Activated T-helper 1 cell treated with anti-CD3 and anti-CD28 coated beads, Interleukin-2, amount 50 U/mL, for 16 hours (primary cell): ENCODE measurements at regions not wholly inside any gene's neighbourhood (a gene's known extent, or its start where the extent isn't known, plus 50 kb on each side); places are given as distances from the start of the nearest gene placed in this dataset.
"Not testable (repeated sequence)": the region's sequence is repeated elsewhere in the genome, so short reads cannot be mapped to it uniquely, and the experiment has no call there.

Experiments used
- DNase-seq, 2 donors: peaks; one replicate each; pipeline ENCODE4 v3.0.0-alpha.2; 2020; ENCODE audit warnings: low read depth in 1 of 2, low spot score in 1 of 2

GRCh38 chr6:140566781-140567277, 1192.4 kb upstream of the CITED2 start:
- DNase-seq: no peak

- no peak for DNase-seq
Observed at GRCh38 chr6:140563728-140564127, 1189.3 kb upstream of the CITED2 start.

DNA sequence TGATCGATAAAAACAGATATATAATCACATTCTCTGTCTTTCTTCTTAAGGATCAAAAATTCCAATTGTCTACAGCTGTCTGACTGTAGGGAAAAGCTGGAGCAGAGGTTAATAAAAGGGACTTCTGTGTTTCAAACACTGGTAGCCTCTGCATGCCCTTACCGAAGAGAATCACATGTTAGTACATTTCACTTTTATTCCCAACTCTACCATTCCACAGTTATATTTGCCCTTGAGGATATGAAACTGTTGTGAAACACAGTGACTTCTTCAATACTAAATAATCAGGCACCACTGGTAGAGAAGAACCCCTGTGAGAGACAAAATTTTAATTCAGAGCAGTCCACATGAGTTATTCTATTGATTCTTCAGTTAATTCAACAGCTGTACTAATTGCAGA, 1187.3 kb upstream of the CITED2 start:
- no peak for DNase-seq

GRCh38 chr6:140560671-140561070, 1186.2 kb upstream of the CITED2 start:
- no peak for DNase-seq

DNA sequence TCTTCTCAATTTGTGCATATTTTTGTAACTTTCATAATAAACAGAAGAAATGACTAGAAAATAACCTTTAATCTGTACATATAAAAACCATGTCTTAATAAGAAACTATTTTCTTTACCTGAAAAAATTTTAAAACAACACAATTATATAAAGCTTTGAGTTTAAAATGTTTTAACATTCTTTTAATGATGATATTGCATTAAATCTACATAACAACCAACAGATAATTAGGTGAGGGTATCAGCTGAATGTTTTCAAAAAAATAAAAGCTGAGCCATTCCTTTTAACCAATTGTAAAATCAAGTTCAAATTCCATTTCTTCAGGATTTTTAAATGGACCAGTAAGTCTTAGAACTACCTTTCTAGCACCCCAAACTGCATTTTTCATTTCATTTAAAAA, 1185.0 kb upstream of the CITED2 start:
- no peak for DNase-seq

GRCh38 chr6:140554421-140554820, 1180.0 kb upstream of the CITED2 start:
- no peak for DNase-seq

GRCh38 chr6:140548366-140548765, 1173.9 kb upstream of the CITED2 start:
- DNase-seq: no peak

DNA sequence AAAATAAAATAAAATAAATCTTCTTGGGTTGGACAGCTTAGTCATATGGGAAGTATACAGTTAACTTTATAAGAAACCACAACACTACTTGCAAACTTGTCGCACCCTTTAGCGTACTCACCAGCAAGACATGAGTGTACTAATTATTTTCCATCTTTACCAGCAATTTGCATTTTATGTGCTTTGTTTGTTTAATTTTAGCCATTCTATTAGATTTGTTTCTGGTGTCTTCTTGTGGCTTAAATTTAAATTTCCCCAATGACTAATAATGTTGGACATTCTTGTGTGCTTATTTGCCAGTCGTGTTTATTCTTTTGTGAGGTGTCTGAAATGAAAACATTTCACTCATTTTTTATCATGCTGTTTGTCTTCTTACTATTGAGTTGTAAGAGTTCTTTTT, 1172.2 kb upstream of the CITED2 start:
- DNase-seq: no peak

DNA sequence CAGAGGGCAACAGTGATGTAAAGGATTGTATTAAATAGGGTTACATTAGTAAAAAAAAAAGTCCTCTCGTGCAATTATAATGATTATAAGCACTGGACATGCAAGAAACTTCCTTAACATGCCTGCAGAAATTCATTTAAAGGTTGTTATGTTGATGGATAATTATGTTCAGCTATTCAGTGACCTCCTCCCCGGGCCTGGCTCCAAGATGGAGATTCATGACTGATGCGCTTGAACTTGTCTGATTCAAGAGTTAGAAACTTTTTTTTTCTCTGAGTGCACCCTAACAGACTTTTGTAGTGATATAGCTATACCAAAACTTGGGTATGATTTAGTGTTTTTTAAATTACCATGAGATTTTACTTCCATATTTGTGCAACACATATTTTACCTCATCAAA, 1170.0 kb upstream of the CITED2 start:
- no peak for DNase-seq

- DNase-seq: no peak
Observed at GRCh38 chr6:140542863-140543262, 1168.4 kb upstream of the CITED2 start.

GRCh38 chr6:140541288-140541687, 1166.8 kb upstream of the CITED2 start:
- DNase-seq: no peak

DNA sequence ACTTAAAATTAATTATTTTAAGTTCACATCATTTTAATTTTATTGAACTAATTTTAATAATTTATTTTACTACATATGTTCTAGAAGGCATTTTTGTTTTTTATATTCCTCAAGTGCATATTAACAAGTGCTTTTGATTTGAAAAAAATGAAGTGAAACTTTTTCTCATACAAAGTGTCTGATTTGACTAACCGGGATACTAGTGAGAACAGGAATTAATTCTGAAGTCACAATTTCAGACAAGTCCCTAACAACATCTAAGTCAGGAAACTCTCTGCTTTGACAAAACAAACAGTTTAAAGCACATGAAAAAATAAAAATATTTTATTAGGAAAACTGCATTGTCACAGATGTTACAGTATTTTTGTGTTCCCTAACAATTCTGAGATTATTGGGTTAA, 1166.3 kb upstream of the CITED2 start:
- DNase-seq: no peak

DNA sequence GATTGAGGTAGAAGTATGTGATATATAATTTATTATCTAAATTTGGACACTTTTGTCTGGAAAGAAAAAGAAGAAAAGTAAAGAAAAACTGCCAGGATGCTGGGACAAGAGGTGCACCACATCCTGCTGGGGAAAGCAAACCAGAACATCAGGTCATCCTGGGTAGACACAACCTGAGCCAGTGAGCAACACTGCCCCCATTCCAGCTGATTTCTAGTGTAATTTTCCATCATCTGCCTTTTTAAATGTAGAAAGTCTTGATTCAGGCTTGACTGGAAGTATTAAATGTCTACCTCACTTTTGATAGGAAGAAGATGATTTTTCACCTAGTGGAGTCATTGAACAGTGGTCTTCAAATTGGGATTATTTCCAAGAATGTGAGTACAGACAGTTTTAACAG, 1164.5 kb upstream of the CITED2 start:
- DNase-seq: no peak

- DNase-seq: no peak
Observed at GRCh38 chr6:140537834-140538705, 1163.6 kb upstream of the CITED2 start.

- no peak for DNase-seq
Observed at GRCh38 chr6:140537211-140537610, 1162.8 kb upstream of the CITED2 start.

DNA sequence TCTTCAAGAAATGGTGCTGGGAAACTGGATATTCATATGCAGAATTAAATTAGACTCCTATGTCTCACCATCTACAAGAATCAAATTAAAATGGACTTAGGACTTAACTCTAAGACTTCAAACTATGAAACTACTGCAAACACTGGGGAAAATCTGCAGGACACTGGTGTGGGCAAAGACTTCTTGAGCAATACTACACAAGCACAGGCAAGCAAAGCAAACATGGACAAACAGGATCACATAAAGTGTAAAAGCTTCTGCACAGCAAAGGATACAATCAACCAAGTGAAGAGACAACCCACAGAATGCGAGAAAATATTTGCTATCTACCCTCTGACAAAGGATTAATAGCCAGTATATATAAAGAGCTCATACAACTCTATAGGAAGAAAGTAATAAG, 1161.1 kb upstream of the CITED2 start:
- DNase-seq: no peak

- no peak for DNase-seq
Observed at GRCh38 chr6:140533526-140533925, 1159.1 kb upstream of the CITED2 start.

DNA sequence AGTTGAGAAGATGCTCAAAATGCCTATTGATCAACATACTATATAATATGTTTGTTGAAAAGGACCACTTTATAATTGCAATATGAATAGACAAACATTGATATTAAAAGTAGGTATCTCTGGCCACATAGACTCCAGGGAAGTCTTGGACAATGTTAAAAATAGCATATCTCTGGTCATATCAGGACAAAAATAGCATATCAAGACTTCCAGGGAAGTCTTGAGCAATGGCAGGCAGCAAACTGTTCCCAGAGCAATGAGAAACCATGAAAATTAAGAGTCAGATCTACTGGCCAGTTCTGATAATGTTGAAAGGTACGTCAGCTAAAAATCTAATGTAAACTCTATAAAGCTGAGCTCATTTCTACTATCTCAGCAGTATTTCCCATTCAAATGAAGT, 1130.3 kb upstream of the CITED2 start:
- no peak for DNase-seq

GRCh38 chr6:140500849-140501248, 1126.4 kb upstream of the CITED2 start:
- no peak for DNase-seq

DNA sequence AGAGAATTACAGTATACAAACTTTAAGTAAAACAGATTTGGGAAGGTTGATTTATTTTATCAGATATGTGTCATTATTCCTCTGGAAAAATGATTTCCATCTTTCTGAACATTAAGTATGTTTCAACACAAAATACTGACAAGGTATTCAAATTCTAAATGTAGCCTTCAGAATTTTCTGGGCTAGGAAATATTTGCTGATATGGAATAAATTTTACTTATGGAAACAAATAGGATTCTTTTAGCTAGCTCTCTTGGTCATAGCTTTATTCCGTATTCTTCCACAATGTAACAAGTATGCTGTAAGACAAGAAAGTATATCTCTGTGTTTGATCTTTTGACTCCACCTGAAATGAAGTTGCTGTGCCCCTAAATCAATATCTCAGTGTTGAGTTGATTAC, 1125.2 kb upstream of the CITED2 start:
- DNase-seq: no peak

DNA sequence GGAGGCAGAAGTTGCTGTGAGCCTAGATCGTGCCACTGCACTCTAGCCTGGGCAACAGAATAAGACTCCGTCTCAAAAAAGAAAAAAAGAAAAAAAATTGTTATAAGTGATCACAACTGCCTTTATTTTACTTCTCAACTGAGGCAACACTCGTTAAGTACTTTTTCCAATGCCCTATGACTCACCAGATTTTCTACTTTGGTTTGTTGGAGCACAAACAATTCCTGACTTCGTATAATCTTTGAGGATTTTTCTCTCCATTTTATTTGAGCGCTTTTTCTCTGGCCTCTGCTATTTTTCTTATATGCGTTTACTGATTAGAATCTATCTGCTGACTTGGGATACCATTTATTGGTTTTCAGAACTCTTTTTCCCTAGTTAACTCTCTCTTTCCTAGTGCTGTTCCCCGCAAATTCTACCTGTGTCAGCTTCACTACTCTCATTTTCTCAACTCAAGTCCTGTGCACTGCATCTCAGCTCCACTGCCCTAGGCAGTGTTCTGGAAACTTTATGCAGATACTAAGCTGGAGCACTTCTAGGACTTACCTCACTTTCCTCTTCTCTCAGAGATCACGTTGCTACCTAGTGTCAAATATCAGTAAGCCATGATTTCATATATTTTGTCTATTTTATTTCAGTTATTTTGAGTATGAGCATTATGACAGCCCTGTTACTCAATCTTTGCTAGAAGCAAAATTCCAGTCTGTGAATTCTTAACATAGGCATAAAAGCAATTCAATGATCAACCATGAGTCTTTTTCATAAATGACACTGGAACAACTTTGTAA, 1120.1 kb upstream of the CITED2 start:
- DNase-seq: no peak

GRCh38 chr6:140493470-140493869, 1119.0 kb upstream of the CITED2 start:
- DNase-seq: not testable (repeated sequence)
